ENCODE measurements at regions not wholly inside any gene's neighbourhood (a gene's known extent, or its start where the extent isn't known, plus 50 kb on each side); places are given as distances from the start of the nearest gene placed in this dataset.

- Histone ChIP-seq H3K27me3 (ENCODE audit: low read length) (no peaks in the 10 kb centered on the region), H2AFZ (ENCODE audit: low read length) (no peak overlapping the region), H3K79me2 (ENCODE audit: low read length) (no peaks in the 10 kb centered on the region), H3K4me3 (ENCODE audit: low read length) (no peak overlapping the region), H4K20me1 (ENCODE audit: low read length) (no peaks in the 10 kb centered on the region), H3K9ac (ENCODE audit: low read length) (no peak overlapping the region), H3K9me2 (replicated peaks; ENCODE audit: low read length) (no peaks in the 10 kb centered on the region), H3K4me2 (ENCODE audit: low read length) (no peak overlapping the region), H3F3A (ENCODE audit: low read length, unreplicated experiment) (no peaks in the 10 kb centered on the region), H3K36me3 (ENCODE audit: low read depth, low read length) (no peaks in the 10 kb centered on the region), H3K27ac (ENCODE audit: low read length) (no peak overlapping the region), H3K9me3 (ENCODE audit: low read length) (no peaks in the 10 kb centered on the region), H3K4me1 (ENCODE audit: insufficient read depth, low read length) (no peaks in the 10 kb centered on the region)
- no TSS peak for BruUV-seq (replicated peaks)
- ChIA-PET POLR2A (ENCODE audit: unreplicated experiment) (no interaction called here), CTCF (no interaction called here)
- no peak for DNase-seq
- TF ChIP-seq EZH2phosphoT487 (IDR thresholded peaks at IDR 0.05; ENCODE audit: borderline replicate concordance, low read length) (no peak), EZH2 (IDR thresholded peaks at IDR 0.05; ENCODE audit: low read length, unreplicated experiment) (no peak), CTCF (conservative IDR thresholded peaks at IDR 0.05; ENCODE audit: low read depth, low read length) (no peak)
- intact Hi-C loops (cut with micrococcal nuclease), result no loop called here
- no peak for ATAC-seq
Measured at GRCh38 chr13:68125087-68125480, 894.9 kb upstream of the PCDH9 start.

- no peaks in the 10 kb centered on the region for H3K9me3 ChIP-seq (ENCODE audit: low read length)
- no peak for ATAC-seq
- no TSS peak for BruUV-seq (replicated peaks)
- TF ChIP-seq CTCF (conservative IDR thresholded peaks at IDR 0.05; ENCODE audit: low read depth, low read length), result no peak
- no peak for TF ChIP-seq EZH2 (IDR thresholded peaks at IDR 0.05; ENCODE audit: low read length, unreplicated experiment)
- TF ChIP-seq EZH2phosphoT487 (IDR thresholded peaks at IDR 0.05; ENCODE audit: borderline replicate concordance, low read length), result no peak
- no peaks in the 10 kb centered on the region for H3F3A ChIP-seq (ENCODE audit: low read length, unreplicated experiment)
- no peaks in the 10 kb centered on the region for H3K4me1 ChIP-seq (ENCODE audit: insufficient read depth, low read length)
- no peak overlapping the region for H3K4me3 ChIP-seq (ENCODE audit: low read length)
- H3K36me3 ChIP-seq (ENCODE audit: low read depth, low read length), result no peaks in the 10 kb centered on the region
- no peaks in the 10 kb centered on the region for H3K79me2 ChIP-seq (ENCODE audit: low read length)
- no peak for DNase-seq
- no peak overlapping the region for H2AFZ ChIP-seq (ENCODE audit: low read length)
- H4K20me1 ChIP-seq (ENCODE audit: low read length), result no peaks in the 10 kb centered on the region
- intact Hi-C loops (cut with micrococcal nuclease), result no loop called here
- H3K9ac ChIP-seq (ENCODE audit: low read length), result no peak overlapping the region
- no peaks in the 10 kb centered on the region for H3K9me2 ChIP-seq (replicated peaks; ENCODE audit: low read length)
- no peak overlapping the region for H3K4me2 ChIP-seq (ENCODE audit: low read length)
- ChIA-PET CTCF (no interaction called here), POLR2A (ENCODE audit: unreplicated experiment) (no interaction called here)
- no peaks in the 10 kb centered on the region for H3K27me3 ChIP-seq (ENCODE audit: low read length)
- no peak overlapping the region for H3K27ac ChIP-seq (ENCODE audit: low read length)
Measured at GRCh38 chr13:68124437-68125086, 894.4 kb upstream of the PCDH9 start.

GRCh38 chr13:68110178-68110768 is 880.1 kb upstream of the PCDH9 start:
- ChIA-PET CTCF (no interaction called here), POLR2A (ENCODE audit: unreplicated experiment) (no interaction called here)
- Histone ChIP-seq H3K9me3 (ENCODE audit: low read length) (no peaks in the 10 kb centered on the region), H3K4me2 (ENCODE audit: low read length) (no peak overlapping the region), H2AFZ (ENCODE audit: low read length) (no peak overlapping the region), H3F3A (ENCODE audit: low read length, unreplicated experiment) (no peaks in the 10 kb centered on the region), H3K36me3 (ENCODE audit: low read depth, low read length) (no peaks in the 10 kb centered on the region), H3K4me1 (ENCODE audit: insufficient read depth, low read length) (no peaks in the 10 kb centered on the region), H3K9ac (ENCODE audit: low read length) (no peak overlapping the region), H3K4me3 (ENCODE audit: low read length) (no peak overlapping the region), H3K9me2 (replicated peaks; ENCODE audit: low read length) (no peaks in the 10 kb centered on the region), H4K20me1 (ENCODE audit: low read length) (no peaks in the 10 kb centered on the region), H3K27me3 (ENCODE audit: low read length) (no peaks in the 10 kb centered on the region), H3K27ac (ENCODE audit: low read length) (no peak overlapping the region), H3K79me2 (ENCODE audit: low read length) (no peaks in the 10 kb centered on the region)
- intact Hi-C loops (cut with micrococcal nuclease), result no loop called here
- ATAC-seq (no peak), DNase-seq (no peak)
- TF ChIP-seq EZH2phosphoT487 (IDR thresholded peaks at IDR 0.05; ENCODE audit: borderline replicate concordance, low read length) (no peak), EZH2 (IDR thresholded peaks at IDR 0.05; ENCODE audit: low read length, unreplicated experiment) (no peak)
- no TSS peak for BruUV-seq (replicated peaks)

All from PC-3 (cell line).